ENCODE measurements at regions not wholly inside any gene's neighbourhood (a gene's known extent, or its start where the extent isn't known, plus 50 kb on each side); places are given as distances from the start of the nearest gene placed in this dataset.

- no peak for TF ChIP-seq ZNF585B (tag by site-specific recombination; IDR thresholded peaks at IDR 0.05)
- no peak for TF ChIP-seq CTCF (tag by site-specific recombination; IDR thresholded peaks at IDR 0.05)
- TF ChIP-seq ZNF580 (tag by site-specific recombination; IDR thresholded peaks at IDR 0.05): no peak
Measured at GRCh38 chr5:74205767-74206578, 434.6 kb downstream of the ENC1 start.

Data from HEK293 (cell line).